ENCODE measurements at regions not wholly inside any gene's neighbourhood (a gene's known extent, or its start where the extent isn't known, plus 50 kb on each side); places are given as distances from the start of the nearest gene placed in this dataset.
A peak's percentile ranks its signal among the peaks of the same experiment; 100 is the strongest.

DNA sequence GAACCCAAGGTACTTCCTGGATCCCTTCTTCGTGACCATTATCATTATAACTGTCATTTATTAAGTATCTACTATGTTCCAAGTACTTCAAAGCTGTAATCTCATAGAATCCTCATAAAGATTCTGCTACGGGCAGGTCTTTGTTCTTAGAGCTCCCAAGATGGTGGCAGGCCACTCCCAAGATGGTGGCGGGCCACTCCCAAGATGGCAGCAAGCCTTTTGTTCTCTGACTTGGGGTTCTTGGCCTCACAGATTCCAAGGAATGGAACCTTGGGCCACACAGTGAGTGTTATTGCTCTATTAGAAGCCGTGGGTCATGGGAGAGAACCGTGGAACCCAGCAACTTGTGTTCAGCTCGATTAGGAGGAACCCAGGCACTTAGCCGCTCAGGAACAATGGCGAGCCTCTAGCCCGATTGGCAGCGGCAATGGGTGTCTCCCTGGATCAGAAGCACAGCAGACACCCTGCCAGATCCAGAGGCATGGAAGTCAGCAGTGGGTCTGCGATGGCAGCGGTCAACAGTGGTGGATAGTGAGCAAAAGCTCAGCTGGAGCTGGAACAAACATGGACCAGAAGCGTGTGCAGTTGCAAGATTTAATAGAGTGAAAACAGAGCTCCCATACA, 193.7 kb upstream of the BTG1 start:
- DNase-seq, result no peak
- H3K9me3 ChIP-seq, result no peaks in the 10 kb centered on the region
- no peaks in the 10 kb centered on the region for H3K36me3 ChIP-seq
- no peak overlapping the region for H3K4me3 ChIP-seq
- no peaks in the 10 kb centered on the region for H3K27me3 ChIP-seq

DNA sequence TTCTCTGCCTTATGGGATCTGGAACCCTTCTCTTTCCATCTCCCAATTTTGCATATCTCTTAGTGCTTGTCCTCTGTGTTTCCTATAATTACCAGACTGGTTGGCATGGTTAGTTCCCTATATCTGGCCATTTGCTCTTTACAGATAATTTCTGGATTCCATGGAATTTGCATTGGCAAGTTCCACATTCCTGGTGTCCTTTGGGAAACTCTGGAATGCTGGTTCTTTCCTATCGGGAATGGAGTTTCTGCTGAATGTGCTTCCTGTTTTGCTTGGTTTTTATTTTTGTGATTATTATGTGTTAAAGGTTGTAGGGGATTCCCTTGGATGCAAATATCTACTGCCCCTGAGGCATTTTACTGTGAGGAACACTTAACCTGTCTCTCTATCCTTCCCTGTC, 193.0 kb upstream of the BTG1 start:
- H3K4me3 ChIP-seq, result no peak overlapping the region
- no peaks in the 10 kb centered on the region for H3K9me3 ChIP-seq
- no peak for DNase-seq
- H3K27me3 ChIP-seq, result no peaks in the 10 kb centered on the region
- no peaks in the 10 kb centered on the region for H3K36me3 ChIP-seq

DNA sequence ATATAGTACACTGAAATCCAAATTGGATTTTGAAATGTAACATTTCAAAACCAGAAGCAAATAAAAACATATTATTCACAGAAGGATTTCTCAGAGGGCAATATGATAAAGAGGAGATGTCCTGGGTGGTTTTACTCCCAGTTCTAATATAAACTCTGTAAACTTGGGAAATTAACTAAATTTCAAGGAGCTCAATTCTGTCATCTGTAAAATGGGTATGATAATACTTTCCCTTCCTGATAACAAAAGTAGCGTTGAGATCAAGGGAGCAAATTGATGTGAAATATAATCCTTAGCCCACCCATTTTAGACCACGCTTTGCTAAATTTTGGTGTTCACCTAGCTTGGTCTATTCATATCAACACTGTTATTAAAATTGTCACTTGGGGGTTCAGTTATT, 192.5 kb upstream of the BTG1 start:
- Histone ChIP-seq H3K27me3 (no peaks in the 10 kb centered on the region), H3K36me3 (no peaks in the 10 kb centered on the region), H3K9me3 (no peaks in the 10 kb centered on the region), H3K4me3 (no peak overlapping the region)
- no peak for DNase-seq

DNA sequence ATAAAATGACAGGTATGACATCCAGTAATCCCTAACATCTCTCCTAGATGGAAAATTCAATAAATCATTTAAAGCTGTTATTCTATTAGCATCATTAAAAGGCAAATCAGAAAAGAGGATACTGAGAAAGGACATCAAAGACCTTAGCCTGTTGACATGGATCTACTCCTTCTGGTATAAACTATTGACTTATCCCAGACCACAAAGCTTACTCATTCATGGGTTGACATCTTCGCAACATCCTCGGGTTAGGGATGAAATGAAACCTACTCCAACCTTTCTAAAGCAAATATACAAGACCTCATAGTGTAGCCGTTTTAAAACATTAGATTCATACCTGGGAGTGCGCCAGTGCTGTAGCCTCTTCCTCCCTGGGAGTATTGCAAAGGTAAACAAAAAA, 191.5 kb upstream of the BTG1 start:
- DNase-seq, result no peak
- Histone ChIP-seq H3K36me3 (no peaks in the 10 kb centered on the region), H3K4me3 (no peak overlapping the region), H3K9me3 (no peaks in the 10 kb centered on the region), H3K27me3 (no peaks in the 10 kb centered on the region)

DNA sequence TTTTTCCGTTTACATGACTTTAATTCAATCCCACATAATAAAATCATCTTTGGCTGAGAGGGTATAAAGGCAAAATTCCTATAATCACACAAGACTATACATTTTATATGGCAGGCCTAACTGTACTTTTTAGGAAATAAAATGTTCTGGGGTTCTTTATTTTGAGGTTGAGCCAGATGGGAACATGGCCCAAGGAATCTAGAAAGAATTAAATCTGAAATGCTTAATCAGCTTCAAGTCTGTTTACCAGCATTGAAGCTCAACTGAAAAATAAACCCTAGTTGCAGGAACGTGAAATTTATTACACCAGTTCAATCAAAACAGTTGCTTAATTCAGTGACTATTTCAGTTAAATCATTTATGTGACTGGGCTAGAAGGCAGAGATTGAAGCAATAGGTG, 191.0 kb upstream of the BTG1 start:
- Histone ChIP-seq H3K4me3 (no peak overlapping the region), H3K36me3 (no peaks in the 10 kb centered on the region), H3K9me3 (no peaks in the 10 kb centered on the region), H3K27me3 (no peaks in the 10 kb centered on the region)
- DNase-seq, result no peak

DNA sequence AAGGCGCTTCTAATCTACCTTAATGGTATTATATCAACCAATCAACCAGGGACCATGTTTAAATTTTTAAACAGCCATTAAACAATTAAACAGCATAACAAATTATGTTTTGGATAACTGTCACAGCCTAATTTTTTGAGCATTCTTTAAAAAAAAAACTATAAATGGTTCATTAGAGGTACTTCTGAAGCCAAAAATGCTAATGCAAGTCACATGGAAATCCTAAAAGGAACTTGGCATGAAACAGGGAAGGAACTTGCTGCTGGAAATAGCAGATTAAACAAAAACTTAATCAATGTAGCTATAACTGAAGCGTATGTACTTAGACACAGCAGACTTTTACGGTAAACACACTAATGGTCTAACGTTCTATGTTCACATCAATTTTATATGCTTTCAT, 190.2 kb upstream of the BTG1 start:
- H3K4me3 ChIP-seq, result no peak overlapping the region
- DNase-seq, result no peak

DNA sequence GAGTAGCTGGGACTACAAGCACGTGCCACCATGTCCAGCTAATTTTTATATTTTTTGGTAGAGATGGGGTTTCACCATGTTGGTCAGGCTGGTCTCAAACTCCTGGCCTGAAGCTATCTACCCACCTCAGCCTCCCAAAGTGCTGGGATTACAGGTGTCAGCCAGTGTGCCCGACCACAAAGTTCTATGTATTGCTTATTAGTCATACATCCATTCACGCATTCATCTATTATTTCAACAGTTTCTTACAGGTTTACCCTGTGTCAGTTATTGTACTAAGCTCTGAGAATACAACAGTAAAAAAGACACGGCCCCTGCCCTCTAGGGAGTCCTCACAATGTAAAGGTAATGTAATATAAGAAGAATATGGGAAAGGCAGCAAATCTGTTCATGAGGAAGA, 188.9 kb upstream of the BTG1 start:
- no peak overlapping the region for H3K4me3 ChIP-seq
- H3K9me3 ChIP-seq, result no peaks in the 10 kb centered on the region
- no peaks in the 10 kb centered on the region for H3K36me3 ChIP-seq
- H3K27me3 ChIP-seq, result no peaks in the 10 kb centered on the region
- DNase-seq, result no peak

More for the DNA sequence above, 190.2 kb upstream of the BTG1 start:
- H3K36me3 ChIP-seq, result no peaks in the 10 kb centered on the region
- H3K27me3 ChIP-seq, result no peaks in the 10 kb centered on the region
- H3K9me3 ChIP-seq, result no peaks in the 10 kb centered on the region

DNA sequence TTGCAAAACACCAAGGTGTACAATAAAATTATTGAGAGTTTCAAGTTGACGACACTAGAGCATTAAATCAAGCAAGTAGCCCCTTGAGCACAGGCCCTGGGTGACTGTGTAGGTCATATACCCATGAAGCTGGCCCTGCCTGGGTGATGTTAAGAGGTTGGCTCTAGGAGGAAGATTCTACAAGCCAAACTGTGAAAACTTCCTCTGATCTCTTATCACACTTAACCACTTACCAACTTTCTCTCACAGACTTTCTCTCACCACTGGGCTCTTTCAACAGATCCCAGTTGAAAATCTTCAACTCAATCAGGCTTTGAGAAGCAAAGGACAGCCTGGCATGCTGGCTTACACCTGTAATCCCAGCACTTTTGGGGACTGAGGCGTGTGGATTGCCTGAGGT, 186.9 kb upstream of the BTG1 start:
- Histone ChIP-seq H3K36me3 (no peaks in the 10 kb centered on the region), H3K9me3 (no peaks in the 10 kb centered on the region), H3K4me3 (no peak overlapping the region), H3K27me3 (no peaks in the 10 kb centered on the region)
- no peak for DNase-seq

DNA sequence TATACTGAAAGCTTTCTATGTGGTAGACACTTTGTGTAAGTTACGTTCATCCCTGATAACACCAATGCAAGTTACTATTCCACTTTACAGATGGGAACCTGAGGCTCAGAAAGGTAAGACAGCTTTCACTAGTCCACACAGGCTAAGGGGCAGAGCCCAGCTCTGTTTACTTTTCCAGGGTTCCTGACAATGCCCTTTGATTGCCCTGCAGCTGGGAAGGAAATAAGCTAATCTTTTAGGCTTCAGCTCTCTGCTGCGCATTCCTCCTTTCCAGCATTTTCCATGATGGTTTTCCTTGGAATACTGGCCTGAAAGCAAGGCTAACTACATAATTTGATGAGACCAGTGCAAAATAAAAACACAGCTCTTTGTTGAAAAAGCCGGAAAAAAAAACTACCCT, 185.7 kb upstream of the BTG1 start:
- DNase-seq, result no peak
- H3K9me3 ChIP-seq, result no peaks in the 10 kb centered on the region

DNA sequence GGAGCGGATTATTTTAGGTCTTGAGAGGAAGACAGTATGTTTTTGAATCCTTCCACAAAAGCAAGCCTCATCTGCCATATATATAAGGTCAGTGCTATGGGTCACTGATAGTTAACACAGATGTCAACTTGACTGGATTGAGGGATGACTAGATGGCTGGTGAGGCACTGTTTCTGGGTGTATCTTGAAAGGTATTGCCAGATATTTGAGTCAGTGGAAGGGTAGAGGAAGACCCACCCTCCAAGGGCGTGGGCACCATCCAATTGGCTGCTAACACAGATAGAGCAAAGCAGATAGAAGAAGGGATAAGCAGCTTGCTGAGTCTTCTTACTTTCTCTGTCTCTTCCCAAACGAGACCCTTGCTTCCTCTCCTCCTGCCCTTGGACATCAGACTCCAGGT, 185.0 kb upstream of the BTG1 start:
- no peaks in the 10 kb centered on the region for H3K27me3 ChIP-seq
- no peak overlapping the region for H3K4me3 ChIP-seq
- no peaks in the 10 kb centered on the region for H3K9me3 ChIP-seq
- DNase-seq, result no peak
- no peaks in the 10 kb centered on the region for H3K36me3 ChIP-seq

More for the DNA sequence above, 185.7 kb upstream of the BTG1 start:
- Histone ChIP-seq H3K27me3 (no peaks in the 10 kb centered on the region), H3K36me3 (no peaks in the 10 kb centered on the region), H3K4me3 (no peak overlapping the region)

DNA sequence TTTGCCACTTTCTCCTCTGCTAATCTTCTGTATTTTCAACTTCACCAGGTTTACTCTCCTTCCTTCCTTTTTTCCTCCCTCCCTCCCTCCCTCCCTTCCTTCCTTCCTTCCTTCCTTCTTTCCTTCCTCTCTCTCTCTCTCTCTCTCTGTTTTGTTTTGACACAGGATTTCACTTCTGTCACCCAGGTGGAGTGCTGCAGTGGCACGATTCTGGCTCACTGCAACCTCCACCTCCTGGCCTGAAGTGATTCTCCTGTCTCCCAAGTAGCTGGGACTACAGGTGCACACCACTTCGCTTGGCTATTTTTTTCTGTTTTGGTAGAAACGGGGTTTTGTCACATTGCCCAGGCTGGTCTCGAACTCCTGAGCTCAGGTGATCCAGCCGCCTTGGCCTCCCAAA, 181.2 kb upstream of the BTG1 start:
- H3K27me3 ChIP-seq, result no peaks in the 10 kb centered on the region
- H3K36me3 ChIP-seq, result no peaks in the 10 kb centered on the region
- DNase-seq, result no peak
- peaks cover 3% of the 10 kb centered on the region; the same call in 1 of the 2 replicates for H3K9me3 ChIP-seq
- no peak overlapping the region for H3K4me3 ChIP-seq

DNA sequence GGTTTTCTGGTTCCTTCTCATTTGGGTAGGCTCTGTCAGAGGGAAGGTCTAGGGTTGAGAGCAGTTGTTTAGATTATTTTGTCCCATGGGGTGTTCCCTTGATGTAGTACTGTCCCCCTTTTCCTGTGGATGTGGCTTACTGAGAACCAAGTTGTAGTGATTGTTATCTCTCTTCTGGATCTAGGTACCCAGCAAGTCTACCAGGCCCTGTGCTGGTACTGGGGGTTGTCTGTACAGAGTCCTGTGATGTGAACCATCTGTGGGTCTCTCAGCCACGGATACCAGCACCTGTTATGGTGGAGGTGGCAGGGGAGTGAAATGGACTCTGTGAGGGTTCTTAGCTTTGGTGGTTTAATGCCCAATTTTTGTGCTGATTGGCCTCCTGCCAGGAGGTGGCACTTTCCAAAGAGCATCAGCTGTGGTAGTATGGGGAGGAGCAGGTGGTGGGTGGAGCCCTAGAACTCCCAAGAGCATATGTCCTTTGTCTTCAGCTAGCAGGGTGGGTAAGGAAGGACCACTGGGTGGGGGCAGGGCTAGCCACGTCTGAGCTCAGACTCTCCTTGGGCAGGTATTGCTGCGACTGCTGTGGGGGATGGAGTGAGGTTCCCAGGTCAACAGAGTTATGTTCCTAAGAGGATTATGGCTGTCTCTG, 179.3 kb upstream of the BTG1 start:
- no peak for DNase-seq
- Histone ChIP-seq H3K4me3 (no peak overlapping the region), H3K36me3 (no peaks in the 10 kb centered on the region), H3K9me3 (peaks cover 3% of the 10 kb centered on the region; the same call in 1 of the 2 replicates), H3K27me3 (no peaks in the 10 kb centered on the region)

DNA sequence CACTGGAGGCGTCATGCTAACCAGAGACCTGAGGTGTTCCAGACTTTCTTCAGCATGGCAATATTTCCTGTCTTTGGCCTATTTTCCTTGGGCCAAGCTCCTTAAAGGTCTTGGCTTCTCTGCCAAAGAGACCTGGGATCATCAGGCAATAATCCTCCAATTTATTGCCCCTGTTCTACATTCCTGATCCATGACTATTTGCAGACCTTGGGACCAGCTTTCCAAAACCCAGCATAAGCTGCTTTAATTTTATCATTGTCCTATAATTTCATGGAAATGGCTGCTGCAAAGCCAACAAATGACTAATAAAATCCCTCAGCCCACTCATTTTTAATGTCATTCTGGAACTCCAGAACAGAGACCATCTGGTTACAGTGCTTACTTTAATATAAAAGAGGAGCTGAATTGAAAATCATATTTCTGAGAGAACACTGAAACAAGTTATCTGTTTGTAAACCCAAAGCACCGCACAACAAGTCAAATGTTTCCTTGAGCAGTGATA, 166.9 kb upstream of the BTG1 start:
- Histone ChIP-seq H3K27me3 (no peaks in the 10 kb centered on the region), H3K4me3 (no peak overlapping the region), H3K9me3 (no peaks in the 10 kb centered on the region), H3K36me3 (no peaks in the 10 kb centered on the region)
- peak; percentile 38 for DNase-seq

DNA sequence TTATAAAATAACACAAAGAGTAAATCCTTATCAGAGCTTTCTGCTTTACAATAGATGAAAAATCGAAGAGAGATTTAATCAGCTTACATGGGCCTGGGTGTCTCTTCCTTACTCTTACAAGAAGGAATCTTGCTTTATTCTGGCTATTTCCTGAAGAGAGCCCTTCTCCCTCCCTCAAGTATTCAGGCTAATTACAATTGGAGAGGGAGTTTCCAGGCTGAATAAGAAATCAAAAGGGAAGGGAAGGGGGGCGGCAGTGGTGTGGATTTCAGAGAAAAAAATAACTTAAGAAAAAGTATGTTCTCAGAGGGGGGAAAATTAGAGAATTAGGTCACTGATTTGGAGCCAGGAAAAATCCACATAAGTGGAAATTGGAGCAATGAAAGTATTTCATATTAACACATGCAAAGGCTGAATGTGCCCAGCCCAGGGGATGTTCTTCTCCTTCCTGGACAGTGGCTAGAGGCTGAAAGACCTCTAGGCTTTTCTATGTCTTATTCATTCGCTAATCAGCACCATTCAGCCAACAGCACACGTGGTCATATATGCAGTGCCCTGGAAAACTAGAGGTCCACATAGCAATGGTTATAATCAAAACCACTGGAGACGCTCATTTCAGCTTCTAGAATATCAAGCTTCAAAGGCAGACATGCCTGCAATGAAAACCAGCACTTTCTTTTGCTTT, 158.9 kb upstream of the BTG1 start:
- DNase-seq, result no peak
- Histone ChIP-seq H3K36me3 (no peaks in the 10 kb centered on the region), H3K9me3 (no peaks in the 10 kb centered on the region)

DNA sequence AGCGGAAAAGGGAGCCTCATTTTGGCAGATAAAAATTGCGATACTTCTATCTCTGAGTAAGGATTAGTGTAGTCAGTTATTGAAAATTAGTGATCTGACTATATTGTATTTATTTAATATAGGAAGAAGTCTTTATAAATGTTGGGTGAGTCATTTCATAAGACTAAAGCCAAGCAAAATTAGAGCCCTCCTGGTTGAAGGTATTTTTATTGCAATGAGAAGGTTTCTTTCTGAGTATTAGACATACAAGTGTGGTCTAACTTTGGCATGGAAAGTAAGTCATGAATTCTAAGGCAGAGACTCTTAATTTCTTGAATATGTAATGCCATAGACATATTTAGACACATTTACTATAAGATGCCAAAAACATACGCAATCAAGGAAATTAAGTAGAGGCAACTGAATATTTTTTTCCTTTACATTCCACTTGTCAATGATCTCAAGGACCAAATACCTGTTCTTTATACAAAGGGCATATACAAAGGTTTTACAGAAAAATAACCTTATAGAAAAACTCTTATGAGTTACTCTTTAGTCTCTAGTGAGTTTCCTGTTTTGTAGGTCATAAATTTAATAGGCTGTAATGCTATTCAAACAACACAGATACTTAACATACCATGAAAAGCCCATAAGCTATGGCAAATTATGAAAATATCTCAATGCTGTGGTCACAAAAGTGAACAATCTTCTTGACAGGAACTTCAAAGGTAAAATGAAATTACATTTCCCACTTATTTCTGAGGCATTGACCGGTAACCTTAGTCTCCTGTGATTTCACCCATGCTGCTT, 156.6 kb upstream of the BTG1 start:
- H3K9me3 ChIP-seq, result no peaks in the 10 kb centered on the region
- no peaks in the 10 kb centered on the region for H3K27me3 ChIP-seq
- DNase-seq, result no peak
- no peaks in the 10 kb centered on the region for H3K36me3 ChIP-seq
- no peak overlapping the region for H3K4me3 ChIP-seq

More for the DNA sequence above, 158.9 kb upstream of the BTG1 start:
- no peak overlapping the region for H3K4me3 ChIP-seq
- no peaks in the 10 kb centered on the region for H3K27me3 ChIP-seq

DNA sequence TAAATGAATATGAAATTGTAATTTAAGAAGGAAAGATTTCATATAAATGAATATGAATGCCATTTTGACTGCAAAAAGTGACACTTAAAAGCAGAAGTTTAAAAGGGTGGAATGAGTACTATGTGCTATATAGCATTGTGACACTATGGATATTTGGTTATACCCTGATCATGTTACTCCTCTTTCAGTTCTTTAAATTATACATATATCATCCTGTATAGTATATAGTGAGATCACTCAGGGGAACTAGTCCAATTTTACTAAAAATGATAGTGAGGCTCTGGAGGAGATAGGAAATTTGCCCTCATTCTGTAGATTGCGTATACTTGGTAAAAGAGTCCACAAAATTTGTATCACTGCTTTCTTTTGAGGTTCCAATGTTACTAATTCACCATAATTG, 155.7 kb upstream of the BTG1 start:
- Histone ChIP-seq H3K36me3 (no peaks in the 10 kb centered on the region), H3K4me3 (no peak overlapping the region)
- DNase-seq, result no peak

DNA sequence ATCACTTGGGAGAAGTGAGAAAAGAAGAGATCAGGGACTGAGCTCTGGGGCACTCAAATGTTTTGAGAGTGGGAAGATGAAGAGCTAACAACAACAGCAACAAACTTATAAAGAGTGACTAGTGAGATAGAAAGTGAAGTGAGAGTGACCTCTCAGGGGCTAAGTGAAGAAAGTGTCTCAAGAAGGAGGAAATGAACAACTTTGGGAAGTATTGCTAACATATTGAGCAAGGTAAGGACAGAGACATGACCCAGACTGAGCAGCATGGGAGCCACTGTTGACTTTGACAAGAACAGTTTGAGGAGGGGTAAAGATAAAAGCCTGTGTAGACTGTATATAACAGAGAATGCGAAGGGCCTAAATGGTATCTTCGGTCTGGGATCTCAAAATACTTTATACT, 155.1 kb upstream of the BTG1 start:
- Histone ChIP-seq H3K4me3 (no peak overlapping the region), H3K27me3 (no peaks in the 10 kb centered on the region), H3K36me3 (no peaks in the 10 kb centered on the region), H3K9me3 (no peaks in the 10 kb centered on the region)
- no peak for DNase-seq

More for the DNA sequence above, 155.7 kb upstream of the BTG1 start:
- no peaks in the 10 kb centered on the region for H3K9me3 ChIP-seq
- no peaks in the 10 kb centered on the region for H3K27me3 ChIP-seq

Data from MG63 (cell line).